Renal cortical epithelial cell (primary cell): ENCODE measurements at regions not wholly inside any gene's neighbourhood (a gene's known extent, or its start where the extent isn't known, plus 50 kb on each side); places are given as distances from the start of the nearest gene placed in this dataset.
A peak's percentile ranks its signal among the peaks of the same experiment; 100 is the strongest.

ENCODE experiments used
- DNase-seq: peaks from one replicate; pipeline ENCODE4 v3.0.0-alpha.2; 2011; ENCODE audit warnings: low read depth

DNA sequence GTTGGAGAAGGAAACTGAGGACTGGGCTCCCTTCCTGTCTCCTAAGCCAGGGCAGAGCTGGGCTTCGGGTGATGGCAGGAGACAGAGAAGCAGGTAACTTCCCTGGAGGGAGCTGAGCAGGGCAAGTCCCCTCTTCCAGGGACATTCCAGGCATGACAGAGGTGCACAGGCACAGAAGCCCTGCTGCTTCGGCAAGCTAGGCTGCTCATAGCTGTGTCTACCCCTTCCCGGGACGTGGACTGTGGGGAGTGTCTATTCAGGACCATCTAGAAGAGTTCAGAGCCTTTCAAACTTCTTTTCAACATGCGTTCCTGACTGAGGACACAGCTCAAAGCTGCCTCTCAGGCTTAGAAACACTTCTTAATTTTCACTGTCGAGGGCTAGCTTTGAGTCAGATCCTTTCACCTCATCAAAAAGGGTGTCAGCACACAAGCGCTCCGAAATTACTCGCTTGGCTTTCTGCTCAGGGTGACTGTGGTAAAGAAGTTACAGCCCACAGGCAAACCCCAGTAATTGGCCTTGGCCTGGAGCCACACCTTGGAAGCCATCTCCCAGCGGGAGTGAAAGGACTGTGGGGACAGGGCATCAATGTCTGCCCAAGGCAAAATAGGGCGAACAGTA lies 63.7 kb upstream of the STEAP1B start:
- DNase-seq, result peak; percentile 64

GRCh38 chr7:22563032-22563501 lies 63.1 kb upstream of the STEAP1B start:
- peak; percentile 55 for DNase-seq

DNA sequence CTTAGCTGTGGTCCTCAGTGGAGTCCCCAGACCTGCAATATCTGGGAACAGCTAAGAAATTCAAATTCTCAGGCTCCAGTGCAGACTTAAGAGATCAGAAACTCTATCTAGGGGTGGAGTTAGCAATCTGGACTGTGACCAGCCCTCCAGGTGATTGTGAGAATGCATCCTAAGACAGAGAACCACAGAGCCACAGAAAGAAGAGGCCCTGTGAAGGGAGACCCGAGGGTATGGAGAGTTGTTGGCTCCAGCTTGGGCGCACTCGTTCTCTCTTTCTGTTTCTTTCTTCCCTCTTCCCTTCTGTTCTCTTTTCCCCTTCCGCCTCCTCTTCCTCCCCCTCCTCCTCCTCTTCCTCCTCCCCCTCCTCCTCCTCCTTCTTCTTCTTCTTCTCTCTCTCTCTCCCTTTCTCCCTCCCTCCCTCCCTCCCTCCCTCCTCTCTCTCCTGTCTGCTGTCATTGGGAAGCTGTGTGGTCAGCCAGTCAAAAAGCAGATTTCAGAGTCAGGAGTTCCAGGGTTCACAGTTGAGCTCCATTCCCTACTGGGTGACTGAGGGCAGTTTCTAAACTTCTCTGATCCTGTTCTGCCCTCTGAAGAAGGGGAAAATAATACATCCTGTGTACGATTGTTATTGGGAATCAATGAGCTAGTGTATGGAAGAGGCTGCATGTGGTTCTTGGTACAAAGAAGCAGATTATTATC lies 62.1 kb upstream of the STEAP1B start:
- DNase-seq, result peak; percentile 74

- peak; percentile 99 for DNase-seq
These were observed 61.4 kb upstream of the STEAP1B start for GRCh38 chr7:22561321-22561811.

DNA sequence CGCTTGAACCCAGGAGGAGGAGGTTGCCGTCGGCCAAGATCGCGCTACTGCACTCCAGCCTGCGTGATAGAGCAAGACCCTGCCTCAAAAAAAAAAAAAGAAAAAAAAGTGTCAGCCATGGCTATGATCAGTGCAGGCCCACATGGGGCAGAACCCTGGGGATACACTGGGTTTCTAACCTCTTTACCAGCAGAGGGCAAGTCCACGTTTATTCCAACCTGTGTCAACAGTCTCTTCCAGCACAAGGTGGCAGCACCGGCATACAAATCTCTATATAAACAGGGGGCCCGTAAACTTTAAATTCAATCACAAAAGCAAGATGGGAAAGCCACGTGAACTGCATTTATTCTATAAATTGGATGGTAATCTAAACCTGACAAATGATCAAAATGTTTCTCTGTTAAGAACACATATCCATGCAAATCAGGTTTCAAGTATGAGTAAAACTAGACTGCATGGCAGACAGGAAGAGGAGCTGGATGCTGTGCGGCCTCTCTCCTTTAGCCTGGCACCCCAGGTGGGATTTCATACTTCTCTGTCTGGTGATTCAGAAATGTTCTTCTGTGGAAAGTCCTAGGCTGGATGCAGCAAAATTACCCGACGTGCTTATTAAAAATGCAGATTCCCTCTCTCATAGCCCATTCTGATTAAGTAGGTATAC lies 60.0 kb upstream of the STEAP1B start:
- DNase-seq, result peak; percentile 76

- DNase-seq, result no peak
These were observed 57.2 kb upstream of the STEAP1B start for GRCh38 chr7:22557167-22557566.

DNA sequence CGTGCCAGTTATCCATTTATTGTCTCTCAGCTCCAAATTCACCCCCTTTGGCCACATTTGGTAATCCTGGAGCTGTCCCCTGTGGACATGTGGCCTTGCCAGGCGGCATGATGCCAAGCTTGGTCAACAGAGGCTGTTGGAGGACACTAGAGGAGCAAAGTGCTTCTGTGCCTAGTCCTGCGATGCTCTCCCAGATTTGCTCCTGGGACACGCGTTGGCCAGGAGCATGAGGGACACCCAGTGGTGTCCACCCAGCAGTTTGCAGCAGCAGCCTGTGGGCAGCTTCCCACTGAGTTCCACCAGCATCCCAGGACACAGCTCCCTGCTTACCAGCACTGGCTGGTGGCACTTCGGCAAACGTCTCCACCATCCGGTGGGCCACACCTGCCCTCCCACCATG lies 55.5 kb upstream of the STEAP1B start:
- no peak for DNase-seq

DNA sequence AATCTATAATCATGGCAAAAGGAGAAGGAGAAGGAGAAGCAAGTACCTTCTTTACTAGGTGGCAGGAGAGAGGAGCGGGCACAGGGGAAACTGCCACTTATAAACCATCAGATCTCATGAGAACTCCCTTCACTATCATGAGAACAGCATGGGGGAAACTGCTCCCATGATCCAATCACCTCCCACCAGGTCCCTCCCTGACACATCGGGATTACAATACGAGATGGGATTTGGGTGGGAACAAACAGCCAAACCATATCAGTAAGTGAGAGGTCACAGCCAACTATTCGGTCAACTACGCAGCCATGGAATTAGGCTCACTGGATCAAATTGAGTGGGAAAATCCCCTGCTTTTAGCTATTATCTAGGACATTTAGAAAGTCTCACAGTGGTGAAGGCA lies 54.2 kb upstream of the STEAP1B start:
- no peak for DNase-seq

GRCh38 chr7:22551768-22552513 lies 52.0 kb upstream of the STEAP1B start:
- no peak for DNase-seq

GRCh38 chr7:22550514-22551030 lies 50.6 kb upstream of the STEAP1B start:
- no peak for DNase-seq

GRCh38 chr7:22549667-22550513 lies 49.9 kb upstream of the STEAP1B start:
- DNase-seq, result no peak
